ENCODE measurements at regions not wholly inside any gene's neighbourhood (a gene's known extent, or its start where the extent isn't known, plus 50 kb on each side); places are given as distances from the start of the nearest gene placed in this dataset.

DNA sequence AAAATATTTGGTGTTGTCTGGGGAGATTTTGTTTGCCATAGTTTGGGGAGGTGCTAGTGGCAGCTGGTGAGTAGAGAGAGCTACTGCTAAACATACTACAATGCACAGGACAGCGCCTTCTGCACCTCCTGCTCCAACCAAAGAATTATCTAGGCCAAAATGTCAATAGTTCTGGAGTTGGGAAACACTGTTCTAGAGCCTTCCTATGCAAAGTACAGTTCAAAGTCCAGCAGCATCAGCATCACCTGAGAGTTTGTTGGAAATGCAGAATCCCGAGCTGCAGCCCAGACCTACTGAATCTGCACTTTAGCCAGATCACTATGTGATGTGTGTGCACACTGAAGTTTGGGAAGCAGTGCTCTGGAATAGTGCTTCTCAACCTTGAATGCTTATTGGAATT is 290.7 kb downstream of the TCF7L2 start:
- no peaks in the 10 kb centered on the region for H3K9me3 ChIP-seq (ENCODE audit: low read length)
- H3K9ac ChIP-seq (ENCODE audit: low read length), result no peak overlapping the region
- H3K9me2 ChIP-seq (ENCODE audit: insufficient read depth, low read length), result no peaks in the 10 kb centered on the region
- no peak overlapping the region for H2AFZ ChIP-seq (ENCODE audit: low read depth, low read length)
- no peaks in the 10 kb centered on the region for H4K20me1 ChIP-seq (ENCODE audit: insufficient read depth)
- TF ChIP-seq TAF1 (IDR thresholded peaks at IDR 0.05; ENCODE audit: low read depth), result no peak
- no peaks in the 10 kb centered on the region for H3K36me3 ChIP-seq (ENCODE audit: insufficient read depth, low read length)
- H3K27me3 ChIP-seq (ENCODE audit: insufficient read depth, low read depth, low read length), result no peaks in the 10 kb centered on the region
- H3K4me3 ChIP-seq (ENCODE audit: low read length), result no peak overlapping the region
- no peak overlapping the region for H3K27ac ChIP-seq (ENCODE audit: low read length)
- H3K4me2 ChIP-seq (ENCODE audit: low read length), result no peak overlapping the region
- no peaks in the 10 kb centered on the region for H3K79me2 ChIP-seq (replicated peaks; ENCODE audit: insufficient read depth, low read length)
- H3F3A ChIP-seq (ENCODE audit: insufficient read depth, low read length, poor library complexity, severe bottlenecking), result no peaks in the 10 kb centered on the region

DNA sequence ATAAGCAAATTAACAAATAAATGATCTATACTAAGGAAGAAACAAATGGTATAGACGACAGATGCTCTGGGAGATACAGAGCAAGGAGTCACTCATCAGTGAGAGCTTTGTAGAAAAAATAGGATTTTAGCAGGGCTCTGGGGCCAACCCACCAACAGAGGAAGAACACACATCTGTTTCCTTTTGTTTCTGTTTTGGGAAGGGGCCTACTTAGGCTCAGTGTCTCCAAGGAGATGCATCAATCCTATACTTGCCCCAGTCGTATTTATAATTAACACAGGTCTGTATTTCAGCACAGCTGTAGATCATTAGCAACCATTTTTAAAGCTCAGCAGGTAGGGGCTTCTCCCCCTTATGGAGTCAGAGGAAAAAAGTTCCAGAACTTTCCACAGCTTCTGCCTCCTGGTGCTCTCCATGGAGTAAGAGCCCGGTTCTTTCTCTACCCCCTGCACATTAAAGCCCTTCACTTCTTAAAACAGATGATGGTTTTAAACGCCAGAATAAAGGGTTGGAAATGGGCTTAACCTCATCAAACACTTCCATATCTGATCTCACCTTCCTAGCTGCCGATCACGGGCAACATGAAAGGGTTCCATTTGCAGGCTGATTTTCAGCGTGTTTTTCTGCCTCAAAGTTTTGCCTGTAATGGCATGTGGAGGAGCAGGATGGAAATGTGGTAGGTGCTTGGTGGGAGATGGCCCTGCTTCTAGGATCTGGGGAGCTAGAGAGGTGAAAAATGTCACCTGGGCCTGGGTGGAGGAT is 291.7 kb downstream of the TCF7L2 start:
- Histone ChIP-seq H3K4me3 (ENCODE audit: low read length) (no peak overlapping the region), H3K36me3 (ENCODE audit: insufficient read depth, low read length) (no peaks in the 10 kb centered on the region), H3F3A (ENCODE audit: insufficient read depth, low read length, poor library complexity, severe bottlenecking) (no peaks in the 10 kb centered on the region), H2AFZ (ENCODE audit: low read depth, low read length) (no peak overlapping the region), H3K4me2 (ENCODE audit: low read length) (no peak overlapping the region), H3K9me3 (ENCODE audit: low read length) (no peaks in the 10 kb centered on the region), H3K27me3 (ENCODE audit: insufficient read depth, low read depth, low read length) (no peaks in the 10 kb centered on the region), H3K79me2 (replicated peaks; ENCODE audit: insufficient read depth, low read length) (no peaks in the 10 kb centered on the region), H4K20me1 (ENCODE audit: insufficient read depth) (no peaks in the 10 kb centered on the region), H3K9me2 (ENCODE audit: insufficient read depth, low read length) (no peaks in the 10 kb centered on the region), H3K9ac (ENCODE audit: low read length) (no peak overlapping the region), H3K27ac (ENCODE audit: low read length) (no peak overlapping the region)
- no peak for TF ChIP-seq RAD21 (conservative IDR thresholded peaks at IDR 0.05)
- TF ChIP-seq, protein P1, sequence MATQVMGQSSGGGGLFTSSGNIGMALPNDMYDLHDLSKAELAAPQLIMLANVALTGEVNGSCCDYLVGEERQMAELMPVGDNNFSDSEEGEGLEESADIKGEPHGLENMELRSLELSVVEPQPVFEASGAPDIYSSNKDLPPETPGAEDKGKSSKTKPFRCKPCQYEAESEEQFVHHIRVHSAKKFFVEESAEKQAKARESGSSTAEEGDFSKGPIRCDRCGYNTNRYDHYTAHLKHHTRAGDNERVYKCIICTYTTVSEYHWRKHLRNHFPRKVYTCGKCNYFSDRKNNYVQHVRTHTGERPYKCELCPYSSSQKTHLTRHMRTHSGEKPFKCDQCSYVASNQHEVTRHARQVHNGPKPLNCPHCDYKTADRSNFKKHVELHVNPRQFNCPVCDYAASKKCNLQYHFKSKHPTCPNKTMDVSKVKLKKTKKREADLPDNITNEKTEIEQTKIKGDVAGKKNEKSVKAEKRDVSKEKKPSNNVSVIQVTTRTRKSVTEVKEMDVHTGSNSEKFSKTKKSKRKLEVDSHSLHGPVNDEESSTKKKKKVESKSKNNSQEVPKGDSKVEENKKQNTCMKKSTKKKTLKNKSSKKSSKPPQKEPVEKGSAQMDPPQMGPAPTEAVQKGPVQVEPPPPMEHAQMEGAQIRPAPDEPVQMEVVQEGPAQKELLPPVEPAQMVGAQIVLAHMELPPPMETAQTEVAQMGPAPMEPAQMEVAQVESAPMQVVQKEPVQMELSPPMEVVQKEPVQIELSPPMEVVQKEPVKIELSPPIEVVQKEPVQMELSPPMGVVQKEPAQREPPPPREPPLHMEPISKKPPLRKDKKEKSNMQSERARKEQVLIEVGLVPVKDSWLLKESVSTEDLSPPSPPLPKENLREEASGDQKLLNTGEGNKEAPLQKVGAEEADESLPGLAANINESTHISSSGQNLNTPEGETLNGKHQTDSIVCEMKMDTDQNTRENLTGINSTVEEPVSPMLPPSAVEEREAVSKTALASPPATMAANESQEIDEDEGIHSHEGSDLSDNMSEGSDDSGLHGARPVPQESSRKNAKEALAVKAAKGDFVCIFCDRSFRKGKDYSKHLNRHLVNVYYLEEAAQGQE (IDR thresholded peaks at IDR 0.05; ENCODE audit: borderline replicate concordance), result no peak
- no peak for TF ChIP-seq POLR2AphosphoS5 (IDR thresholded peaks at IDR 0.05)
- TF ChIP-seq EP300 (conservative IDR thresholded peaks at IDR 0.05; ENCODE audit: poor library complexity, severe bottlenecking), result no peak
- no peak for TF ChIP-seq EZH2 (IDR thresholded peaks at IDR 0.05; ENCODE audit: borderline replicate concordance, insufficient read depth, low read length, poor library complexity, severe bottlenecking)
- no peak for TF ChIP-seq MXI1 (conservative IDR thresholded peaks at IDR 0.05; ENCODE audit: poor library complexity, severe bottlenecking)
- TF ChIP-seq TAF1 (IDR thresholded peaks at IDR 0.05; ENCODE audit: low read depth), result no peak
- TF ChIP-seq SMC3 (conservative IDR thresholded peaks at IDR 0.05; ENCODE audit: poor library complexity), result no peak
- TF ChIP-seq, protein P2, sequence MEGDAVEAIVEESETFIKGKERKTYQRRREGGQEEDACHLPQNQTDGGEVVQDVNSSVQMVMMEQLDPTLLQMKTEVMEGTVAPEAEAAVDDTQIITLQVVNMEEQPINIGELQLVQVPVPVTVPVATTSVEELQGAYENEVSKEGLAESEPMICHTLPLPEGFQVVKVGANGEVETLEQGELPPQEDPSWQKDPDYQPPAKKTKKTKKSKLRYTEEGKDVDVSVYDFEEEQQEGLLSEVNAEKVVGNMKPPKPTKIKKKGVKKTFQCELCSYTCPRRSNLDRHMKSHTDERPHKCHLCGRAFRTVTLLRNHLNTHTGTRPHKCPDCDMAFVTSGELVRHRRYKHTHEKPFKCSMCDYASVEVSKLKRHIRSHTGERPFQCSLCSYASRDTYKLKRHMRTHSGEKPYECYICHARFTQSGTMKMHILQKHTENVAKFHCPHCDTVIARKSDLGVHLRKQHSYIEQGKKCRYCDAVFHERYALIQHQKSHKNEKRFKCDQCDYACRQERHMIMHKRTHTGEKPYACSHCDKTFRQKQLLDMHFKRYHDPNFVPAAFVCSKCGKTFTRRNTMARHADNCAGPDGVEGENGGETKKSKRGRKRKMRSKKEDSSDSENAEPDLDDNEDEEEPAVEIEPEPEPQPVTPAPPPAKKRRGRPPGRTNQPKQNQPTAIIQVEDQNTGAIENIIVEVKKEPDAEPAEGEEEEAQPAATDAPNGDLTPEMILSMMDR (IDR thresholded peaks at IDR 0.05; ENCODE audit: poor library complexity, severe bottlenecking), result no peak
